ENCODE measurements at regions not wholly inside any gene's neighbourhood (a gene's known extent, or its start where the extent isn't known, plus 50 kb on each side); places are given as distances from the start of the nearest gene placed in this dataset.

- no peak for TF ChIP-seq EZH2 (IDR thresholded peaks at IDR 0.05; ENCODE audit: borderline replicate concordance, insufficient read depth, low read depth, low read length, poor library complexity, severe bottlenecking)
- TF ChIP-seq CTCF (IDR thresholded peaks at IDR 0.05), result no peak
Measured at GRCh38 chr17:31722251-31723056, 136.6 kb downstream of the COPRS start.
